ENCODE measurements at regions not wholly inside any gene's neighbourhood (a gene's known extent, or its start where the extent isn't known, plus 50 kb on each side); places are given as distances from the start of the nearest gene placed in this dataset.

DNA sequence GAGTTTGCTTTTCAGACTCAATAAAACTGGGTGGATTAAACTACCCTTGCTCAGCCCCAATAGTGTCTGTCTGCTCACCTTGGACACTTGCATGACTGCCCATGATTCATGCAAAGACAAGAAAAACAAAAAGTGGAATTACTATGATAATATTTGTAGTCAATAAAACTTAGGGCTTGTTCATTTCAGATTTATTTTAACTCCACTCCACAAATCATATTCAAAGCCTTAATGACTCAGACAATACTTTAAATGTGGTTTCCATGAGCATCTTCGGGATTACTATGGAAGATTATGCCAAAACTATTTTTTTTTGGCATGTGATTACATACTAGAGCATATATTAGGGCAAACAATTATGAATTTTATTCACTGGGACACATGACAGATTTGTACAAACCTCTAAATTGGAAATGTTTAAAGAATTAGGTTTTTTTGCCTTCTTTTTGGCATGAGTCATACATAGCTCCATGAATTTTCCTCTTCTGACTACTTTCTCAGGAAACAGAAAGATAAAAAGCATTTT, 468.9 kb downstream of the ACTL7B start:
- H3K27ac ChIP-seq (ENCODE audit: low read depth, low read length): no peak overlapping the region
- peak; percentile 85 for DNase-seq (ENCODE audit: low read depth)
- H3K4me1 ChIP-seq (ENCODE audit: insufficient read depth, low read length): peaks cover 12% of the 10 kb centered on the region
- Mint-ChIP-seq H3K36me3 (ENCODE audit: low read depth, unreplicated experiment) (no peaks in the 10 kb centered on the region), H3K9me3 (ENCODE audit: unreplicated experiment) (no peaks in the 10 kb centered on the region), H3K27me3 (ENCODE audit: low read depth, unreplicated experiment) (peaks cover 2% of the 10 kb centered on the region), H3K4me1 (ENCODE audit: low read depth, unreplicated experiment) (peaks cover 18% of the 10 kb centered on the region), H3K4me3 (ENCODE audit: unreplicated experiment) (no peak overlapping the region), H3K27ac (ENCODE audit: unreplicated experiment) (peak overlapping the region; percentile 69)
- peak; percentile 68 for FAIRE-seq
- H3K79me2 ChIP-seq (ENCODE audit: insufficient read depth, low read length): no peaks in the 10 kb centered on the region
- H3K36me3 ChIP-seq (ENCODE audit: insufficient read depth, low read length): no peaks in the 10 kb centered on the region
- H2AFZ ChIP-seq (ENCODE audit: low read depth, low read length): no peak overlapping the region
- no peaks in the 10 kb centered on the region for H4K20me1 ChIP-seq (ENCODE audit: insufficient read depth, low read length)
- TF ChIP-seq EZH2 (IDR thresholded peaks at IDR 0.05; ENCODE audit: insufficient read depth, low read length): no peak
- TF ChIP-seq, protein P1, sequence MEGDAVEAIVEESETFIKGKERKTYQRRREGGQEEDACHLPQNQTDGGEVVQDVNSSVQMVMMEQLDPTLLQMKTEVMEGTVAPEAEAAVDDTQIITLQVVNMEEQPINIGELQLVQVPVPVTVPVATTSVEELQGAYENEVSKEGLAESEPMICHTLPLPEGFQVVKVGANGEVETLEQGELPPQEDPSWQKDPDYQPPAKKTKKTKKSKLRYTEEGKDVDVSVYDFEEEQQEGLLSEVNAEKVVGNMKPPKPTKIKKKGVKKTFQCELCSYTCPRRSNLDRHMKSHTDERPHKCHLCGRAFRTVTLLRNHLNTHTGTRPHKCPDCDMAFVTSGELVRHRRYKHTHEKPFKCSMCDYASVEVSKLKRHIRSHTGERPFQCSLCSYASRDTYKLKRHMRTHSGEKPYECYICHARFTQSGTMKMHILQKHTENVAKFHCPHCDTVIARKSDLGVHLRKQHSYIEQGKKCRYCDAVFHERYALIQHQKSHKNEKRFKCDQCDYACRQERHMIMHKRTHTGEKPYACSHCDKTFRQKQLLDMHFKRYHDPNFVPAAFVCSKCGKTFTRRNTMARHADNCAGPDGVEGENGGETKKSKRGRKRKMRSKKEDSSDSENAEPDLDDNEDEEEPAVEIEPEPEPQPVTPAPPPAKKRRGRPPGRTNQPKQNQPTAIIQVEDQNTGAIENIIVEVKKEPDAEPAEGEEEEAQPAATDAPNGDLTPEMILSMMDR (IDR thresholded peaks at IDR 0.05; ENCODE audit: insufficient read depth, low read depth, low read length): no peak
- H3K9me3 ChIP-seq (ENCODE audit: insufficient read depth, low read depth, low read length): no peaks in the 10 kb centered on the region
- no peak overlapping the region for H3K9ac ChIP-seq (ENCODE audit: low read length)
- H3K4me3 ChIP-seq (ENCODE audit: insufficient read depth, low read depth, low read length): no peak overlapping the region
- H3K4me2 ChIP-seq (ENCODE audit: low read length): peak overlapping the region; percentile 3
- H3K27me3 ChIP-seq (ENCODE audit: insufficient read depth, low read length): no peaks in the 10 kb centered on the region

DNA sequence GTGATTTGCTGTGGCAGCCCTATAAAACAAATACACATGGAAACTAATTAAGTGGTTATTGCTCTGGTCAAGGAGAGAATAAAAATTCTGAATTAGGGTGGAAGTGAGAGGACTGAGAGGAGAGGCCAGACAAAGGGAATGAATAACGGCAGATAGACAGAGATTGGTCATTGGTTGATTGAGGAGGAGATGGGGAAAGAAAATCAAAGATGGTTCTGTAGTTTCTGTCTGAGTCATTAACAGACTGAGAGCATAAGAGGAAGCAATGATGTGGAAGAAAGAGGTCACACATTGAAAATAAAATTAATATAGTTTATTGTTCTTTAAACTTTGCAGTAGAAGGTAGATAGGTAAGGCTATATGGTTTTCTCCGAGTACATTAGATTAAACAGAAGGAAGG, 469.8 kb downstream of the ACTL7B start:
- Histone ChIP-seq H3K9me3 (ENCODE audit: insufficient read depth, low read depth, low read length) (no peaks in the 10 kb centered on the region), H3K4me3 (ENCODE audit: insufficient read depth, low read depth, low read length) (no peak overlapping the region), H2AFZ (ENCODE audit: low read depth, low read length) (no peak overlapping the region), H3K9ac (ENCODE audit: low read length) (no peak overlapping the region), H3K27ac (ENCODE audit: low read depth, low read length) (no peak overlapping the region), H3K36me3 (ENCODE audit: insufficient read depth, low read length) (no peaks in the 10 kb centered on the region), H3K4me1 (ENCODE audit: insufficient read depth, low read length) (peaks cover 12% of the 10 kb centered on the region), H3K27me3 (ENCODE audit: insufficient read depth, low read length) (no peaks in the 10 kb centered on the region), H4K20me1 (ENCODE audit: insufficient read depth, low read length) (no peaks in the 10 kb centered on the region), H3K79me2 (ENCODE audit: insufficient read depth, low read length) (no peaks in the 10 kb centered on the region), H3K4me2 (ENCODE audit: low read length) (no peak overlapping the region)
- H3K27ac Mint-ChIP-seq (ENCODE audit: unreplicated experiment): peak overlapping the region; percentile 66
- TF ChIP-seq, protein P1 (IDR thresholded peaks at IDR 0.05; ENCODE audit: insufficient read depth, low read depth, low read length): no peak
- TF ChIP-seq EZH2 (IDR thresholded peaks at IDR 0.05; ENCODE audit: insufficient read depth, low read length): no peak
- H3K4me1 Mint-ChIP-seq (ENCODE audit: low read depth, unreplicated experiment): peaks cover 18% of the 10 kb centered on the region
- H3K36me3 Mint-ChIP-seq (ENCODE audit: low read depth, unreplicated experiment): no peaks in the 10 kb centered on the region
- DNase-seq (ENCODE audit: low read depth) (no peak), FAIRE-seq (no peak)
- no peaks in the 10 kb centered on the region for H3K9me3 Mint-ChIP-seq (ENCODE audit: unreplicated experiment)
- no peak overlapping the region for H3K4me3 Mint-ChIP-seq (ENCODE audit: unreplicated experiment)
- peaks cover 2% of the 10 kb centered on the region for H3K27me3 Mint-ChIP-seq (ENCODE audit: low read depth, unreplicated experiment)

DNA sequence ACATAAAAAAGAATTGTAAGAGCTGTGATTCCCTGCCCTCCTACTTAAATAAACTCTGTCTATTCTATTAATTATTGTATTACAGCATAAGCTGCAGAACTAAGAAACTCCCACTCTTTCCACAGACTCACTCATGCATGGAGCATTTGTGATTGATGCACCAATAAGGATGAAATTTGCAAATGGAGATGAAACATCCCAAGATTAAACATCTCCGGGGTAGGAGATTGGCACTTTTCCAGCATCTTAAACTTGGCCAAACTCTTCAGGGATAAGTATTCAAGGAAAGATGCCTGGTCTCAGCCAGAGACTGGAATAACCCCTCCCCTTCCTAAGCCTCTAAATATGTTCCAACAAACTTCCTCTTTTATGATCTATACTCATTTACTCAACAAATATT, 472.0 kb downstream of the ACTL7B start:
- FAIRE-seq: no peak
- peaks cover 12% of the 10 kb centered on the region for H3K4me1 ChIP-seq (ENCODE audit: insufficient read depth, low read length)

More for the DNA sequence above, 472.0 kb downstream of the ACTL7B start:
- H3K4me1 Mint-ChIP-seq (ENCODE audit: low read depth, unreplicated experiment): peaks cover 18% of the 10 kb centered on the region
- Histone ChIP-seq H4K20me1 (ENCODE audit: insufficient read depth, low read length) (no peaks in the 10 kb centered on the region), H3K9me3 (ENCODE audit: insufficient read depth, low read depth, low read length) (no peaks in the 10 kb centered on the region), H3K79me2 (ENCODE audit: insufficient read depth, low read length) (no peaks in the 10 kb centered on the region), H3K4me2 (ENCODE audit: low read length) (no peak overlapping the region), H3K4me3 (ENCODE audit: insufficient read depth, low read depth, low read length) (no peak overlapping the region), H2AFZ (ENCODE audit: low read depth, low read length) (no peak overlapping the region), H3K27me3 (ENCODE audit: insufficient read depth, low read length) (no peaks in the 10 kb centered on the region), H3K27ac (ENCODE audit: low read depth, low read length) (no peak overlapping the region), H3K9ac (ENCODE audit: low read length) (no peak overlapping the region), H3K36me3 (ENCODE audit: insufficient read depth, low read length) (no peaks in the 10 kb centered on the region)
- peak; percentile 62 for DNase-seq (ENCODE audit: low read depth)
- peaks cover 2% of the 10 kb centered on the region for H3K27me3 Mint-ChIP-seq (ENCODE audit: low read depth, unreplicated experiment)
- TF ChIP-seq EZH2 (IDR thresholded peaks at IDR 0.05; ENCODE audit: insufficient read depth, low read length): no peak
- TF ChIP-seq, protein P1 (IDR thresholded peaks at IDR 0.05; ENCODE audit: insufficient read depth, low read depth, low read length): no peak
- H3K36me3 Mint-ChIP-seq (ENCODE audit: low read depth, unreplicated experiment): no peaks in the 10 kb centered on the region
- no peak overlapping the region for H3K27ac Mint-ChIP-seq (ENCODE audit: unreplicated experiment)
- no peaks in the 10 kb centered on the region for H3K9me3 Mint-ChIP-seq (ENCODE audit: unreplicated experiment)
- H3K4me3 Mint-ChIP-seq (ENCODE audit: unreplicated experiment): no peak overlapping the region

All from astrocyte (in vitro differentiated cells and primary cell).